ENCODE measurements at regions not wholly inside any gene's neighbourhood (a gene's known extent, or its start where the extent isn't known, plus 50 kb on each side); places are given as distances from the start of the nearest gene placed in this dataset.

DNA sequence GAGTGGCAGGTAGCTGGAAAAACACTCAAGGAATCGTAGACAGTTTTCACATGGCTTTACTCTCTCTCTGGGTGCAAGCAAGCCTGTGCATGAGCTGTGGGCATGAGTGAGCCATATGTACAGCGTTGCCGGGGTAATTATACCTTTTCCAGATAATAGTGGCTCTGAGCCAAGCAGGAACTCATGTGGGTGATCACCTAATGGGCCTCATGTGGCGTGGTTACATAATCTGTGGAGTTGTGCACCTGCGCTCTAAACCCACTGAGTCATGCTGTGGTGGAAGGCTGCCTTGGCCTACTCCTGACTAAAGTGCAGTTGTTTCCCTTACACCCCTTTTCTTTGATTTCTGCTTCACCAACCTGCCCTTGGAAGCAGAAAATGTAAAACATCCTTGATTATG is 1564.5 kb upstream of the PCDH10 start:
- ATAC-seq (ENCODE audit: low read depth), result no peak

More for the DNA sequence above, 1564.5 kb upstream of the PCDH10 start:
- intact Hi-C loops (cut with micrococcal nuclease) (no loop called here), in situ Hi-C loops (cut with MboI; ENCODE audit: low sequenced_read_pairs) (no loop called here), dilution Hi-C loops (cut with HindIII; ENCODE audit: low sequenced_read_pairs, unreplicated experiment) (no loop called here)
- Histone ChIP-seq H3K27me3 (ENCODE audit: control insufficient read depth, insufficient read depth, low read length) (no peaks in the 10 kb centered on the region), H4K20me1 (ENCODE audit: insufficient read depth, low read length) (no peaks in the 10 kb centered on the region), H3K4ac (ENCODE audit: low read depth, low read length) (no peak overlapping the region), H3K27ac (ENCODE audit: insufficient read depth, low read length) (no peak overlapping the region), H3K23ac (ENCODE audit: low read depth, low read length) (no peak overlapping the region), H2BK15ac (ENCODE audit: low read depth, low read length) (no peak overlapping the region), H2BK20ac (ENCODE audit: low read depth, low read length) (no peak overlapping the region), H3K18ac (ENCODE audit: low read depth, low read length) (no peak overlapping the region), H4K8ac (ENCODE audit: low read depth in 2 of 2, low read length in 2 of 2) (no peak overlapping the region), H2AK9ac (replicated peaks; ENCODE audit: low read depth, low read length, poor library complexity) (no peak overlapping the region), H3K9me3 (ENCODE audit: control insufficient read depth, insufficient read depth, low read length) (peaks cover 7% of the 10 kb centered on the region), H3K9ac (ENCODE audit: low read depth, low read length) (no peak overlapping the region), H3K4me3 (ENCODE audit: insufficient read depth, low read depth, low read length) (no peak overlapping the region), H2BK5ac (ENCODE audit: low read depth, low read length, poor library complexity, severe bottlenecking) (no peak overlapping the region), H3K36me3 (ENCODE audit: control insufficient read depth, insufficient read depth, low read length) (no peaks in the 10 kb centered on the region), H2BK120ac (ENCODE audit: low read depth, low read length) (no peak overlapping the region), H2AFZ (replicated peaks; ENCODE audit: low read length, poor library complexity) (no peak overlapping the region), H4K5ac (ENCODE audit: low read depth, low read length) (no peak overlapping the region), H2AK5ac (ENCODE audit: low read depth, low read length) (no peak overlapping the region), H4K91ac (ENCODE audit: insufficient read depth, low read depth, low read length) (no peak overlapping the region), H3K9me1 (ENCODE audit: insufficient read depth, low read length) (no peaks in the 10 kb centered on the region), H3K4me1 (ENCODE audit: control insufficient read depth, insufficient read depth, low read length) (no peaks in the 10 kb centered on the region), H3K14ac (replicated peaks; ENCODE audit: low read depth, low read length) (no peak overlapping the region), H3K4me2 (ENCODE audit: low read depth, low read length) (no peak overlapping the region), H3K79me1 (ENCODE audit: low read depth in 1 of 2, low read length in 2 of 2) (no peaks in the 10 kb centered on the region), H3K56ac (ENCODE audit: extremely low read depth, insufficient read depth, low read length) (no peak overlapping the region)
- ChIA-PET POLR2A (ENCODE audit: unreplicated experiment) (no interaction called here), CTCF (no interaction called here)
- WGBS, 2 experiments (ENCODE audit: extremely low coverage in 2 of 2, insufficient read length in 1 of 2), result 60% methylated on average over 1 of the region's 5 CpGs; no CpG with 5 or more reads in 1 of the 2 experiments
- no peak for DNase-seq
- no TSS peak for BruUV-seq (replicated peaks)
- TF ChIP-seq RFX5 (IDR thresholded peaks at IDR 0.05; ENCODE audit: low read depth, low read length) (no peak), BHLHE40 (IDR thresholded peaks at IDR 0.05; ENCODE audit: low read depth, low read length) (no peak), NFE2L2 (IDR thresholded peaks at IDR 0.05; ENCODE audit: low read depth, low read length) (no peak), RCOR1 (IDR thresholded peaks at IDR 0.05; ENCODE audit: insufficient replicate concordance, low read length) (no peak), MXI1 (IDR thresholded peaks at IDR 0.05; ENCODE audit: borderline replicate concordance, low read depth, low read length) (no peak)

Measured in IMR-90 (cell line).